ENCODE measurements at regions not wholly inside any gene's neighbourhood (a gene's known extent, or its start where the extent isn't known, plus 50 kb on each side); places are given as distances from the start of the nearest gene placed in this dataset.

DNA sequence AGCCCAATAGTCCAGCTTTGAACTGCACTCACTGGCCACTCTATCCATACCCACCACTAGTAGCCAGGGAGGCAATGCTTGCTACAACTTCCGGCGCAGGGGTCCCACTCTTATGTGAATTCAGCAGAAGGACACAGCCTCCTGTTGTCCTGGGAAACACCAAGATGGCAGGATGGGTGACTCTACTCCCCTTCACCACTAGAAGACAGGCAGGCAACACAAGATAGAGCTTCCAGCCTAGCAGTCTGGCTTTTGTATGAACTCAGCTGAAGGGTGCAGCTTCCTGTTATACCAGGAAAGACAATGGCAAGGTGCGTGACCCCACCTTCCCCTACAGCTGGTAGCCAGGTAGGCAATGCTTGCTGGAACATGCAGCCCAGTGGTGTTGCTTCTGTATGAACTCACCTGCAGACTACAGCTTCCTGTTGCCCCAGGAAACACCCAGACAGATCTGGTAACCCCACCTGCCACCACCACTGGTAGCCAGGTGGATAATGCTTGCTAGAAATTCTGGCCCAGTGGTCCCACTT is 205.2 kb upstream of the KIRREL3 start:
- FAIRE-seq (peak; percentile 84), DNase-seq (ENCODE audit: low read depth) (no peak)
- Histone ChIP-seq H3K36me3 (ENCODE audit: control insufficient read depth, insufficient read depth, low read length) (no peaks in the 10 kb centered on the region), H3K27me3 (ENCODE audit: control insufficient read depth, insufficient read depth, low read length) (no peaks in the 10 kb centered on the region), H3K4me3 (ENCODE audit: low read depth, low read length) (no peak overlapping the region)
- TF ChIP-seq, protein P1, sequence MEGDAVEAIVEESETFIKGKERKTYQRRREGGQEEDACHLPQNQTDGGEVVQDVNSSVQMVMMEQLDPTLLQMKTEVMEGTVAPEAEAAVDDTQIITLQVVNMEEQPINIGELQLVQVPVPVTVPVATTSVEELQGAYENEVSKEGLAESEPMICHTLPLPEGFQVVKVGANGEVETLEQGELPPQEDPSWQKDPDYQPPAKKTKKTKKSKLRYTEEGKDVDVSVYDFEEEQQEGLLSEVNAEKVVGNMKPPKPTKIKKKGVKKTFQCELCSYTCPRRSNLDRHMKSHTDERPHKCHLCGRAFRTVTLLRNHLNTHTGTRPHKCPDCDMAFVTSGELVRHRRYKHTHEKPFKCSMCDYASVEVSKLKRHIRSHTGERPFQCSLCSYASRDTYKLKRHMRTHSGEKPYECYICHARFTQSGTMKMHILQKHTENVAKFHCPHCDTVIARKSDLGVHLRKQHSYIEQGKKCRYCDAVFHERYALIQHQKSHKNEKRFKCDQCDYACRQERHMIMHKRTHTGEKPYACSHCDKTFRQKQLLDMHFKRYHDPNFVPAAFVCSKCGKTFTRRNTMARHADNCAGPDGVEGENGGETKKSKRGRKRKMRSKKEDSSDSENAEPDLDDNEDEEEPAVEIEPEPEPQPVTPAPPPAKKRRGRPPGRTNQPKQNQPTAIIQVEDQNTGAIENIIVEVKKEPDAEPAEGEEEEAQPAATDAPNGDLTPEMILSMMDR (IDR thresholded peaks at IDR 0.05; ENCODE audit: insufficient read depth, low read length, severe bottlenecking), result no peak

GRCh38 chr11:127203490-127203889 is 202.9 kb upstream of the KIRREL3 start:
- no peaks in the 10 kb centered on the region for H3K27me3 ChIP-seq (ENCODE audit: control insufficient read depth, insufficient read depth, low read length)
- FAIRE-seq, result no peak
- H3K36me3 ChIP-seq (ENCODE audit: control insufficient read depth, insufficient read depth, low read length), result no peaks in the 10 kb centered on the region
- TF ChIP-seq, protein P1 (IDR thresholded peaks at IDR 0.05; ENCODE audit: insufficient read depth, low read length, severe bottlenecking), result no peak
- H3K4me3 ChIP-seq (ENCODE audit: low read depth, low read length), result no peak overlapping the region
- DNase-seq (ENCODE audit: low read depth), result no peak

DNA sequence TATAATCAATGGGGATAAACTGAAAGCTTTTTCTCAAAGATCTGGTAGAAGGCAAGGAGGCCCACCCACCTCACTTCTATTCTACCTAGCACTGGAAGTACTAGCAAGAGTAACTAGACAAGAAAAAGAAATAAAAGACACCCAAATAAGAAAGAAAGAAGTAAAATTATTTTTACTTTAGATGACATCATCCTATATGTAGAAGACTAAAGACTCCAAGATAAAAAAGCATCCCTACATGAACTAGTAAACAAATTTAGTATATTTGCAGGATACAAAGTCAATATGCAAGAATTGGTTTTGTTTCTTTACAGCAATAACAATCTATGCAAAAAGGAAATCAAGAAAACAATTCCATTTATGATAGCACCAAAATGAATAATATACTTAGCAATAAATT is 201.5 kb upstream of the KIRREL3 start:
- H3K36me3 ChIP-seq (ENCODE audit: control insufficient read depth, insufficient read depth, low read length), result no peaks in the 10 kb centered on the region
- H3K4me3 ChIP-seq (ENCODE audit: low read depth, low read length), result no peak overlapping the region
- no peak for DNase-seq (ENCODE audit: low read depth)
- FAIRE-seq, result no peak
- TF ChIP-seq, protein P1 (IDR thresholded peaks at IDR 0.05; ENCODE audit: insufficient read depth, low read length, severe bottlenecking), result no peak
- no peaks in the 10 kb centered on the region for H3K27me3 ChIP-seq (ENCODE audit: control insufficient read depth, insufficient read depth, low read length)

GRCh38 chr11:127199306-127199801 is 198.8 kb upstream of the KIRREL3 start:
- no peaks in the 10 kb centered on the region for H3K27me3 ChIP-seq (ENCODE audit: control insufficient read depth, insufficient read depth, low read length)
- FAIRE-seq (no peak), DNase-seq (ENCODE audit: low read depth) (peak; percentile 22)
- H3K36me3 ChIP-seq (ENCODE audit: control insufficient read depth, insufficient read depth, low read length), result no peaks in the 10 kb centered on the region
- TF ChIP-seq, protein P1 (IDR thresholded peaks at IDR 0.05; ENCODE audit: insufficient read depth, low read length, severe bottlenecking), result no peak
- no peak overlapping the region for H3K4me3 ChIP-seq (ENCODE audit: low read depth, low read length)

GRCh38 chr11:127195501-127196120 is 195.0 kb upstream of the KIRREL3 start:
- TF ChIP-seq, protein P1 (IDR thresholded peaks at IDR 0.05; ENCODE audit: insufficient read depth, low read length, severe bottlenecking), result no peak
- FAIRE-seq (no peak), DNase-seq (ENCODE audit: low read depth) (no peak)
- no peaks in the 10 kb centered on the region for H3K36me3 ChIP-seq (ENCODE audit: control insufficient read depth, insufficient read depth, low read length)
- no peaks in the 10 kb centered on the region for H3K27me3 ChIP-seq (ENCODE audit: control insufficient read depth, insufficient read depth, low read length)
- no peak overlapping the region for H3K4me3 ChIP-seq (ENCODE audit: low read depth, low read length)

DNA sequence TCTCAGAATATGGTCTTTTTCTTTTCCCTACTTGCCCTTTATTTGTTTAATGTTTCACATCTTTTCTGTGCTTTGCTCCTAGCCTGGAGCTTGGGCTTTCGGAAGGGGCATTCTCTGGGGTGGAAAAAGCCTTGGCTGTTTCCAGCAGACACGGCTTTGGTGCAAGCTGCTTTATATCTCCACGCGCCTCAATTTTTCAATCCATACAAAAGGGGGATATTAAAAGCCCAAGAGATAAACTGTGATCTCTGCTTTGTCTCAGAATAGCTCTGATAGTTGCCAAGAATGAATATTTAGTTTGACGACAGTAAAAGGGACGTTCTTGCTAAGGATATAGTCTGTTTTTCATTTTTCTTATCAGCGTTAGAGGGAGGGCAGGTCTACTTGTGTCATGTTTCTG is 194.0 kb upstream of the KIRREL3 start:
- Histone ChIP-seq H3K4me3 (ENCODE audit: low read depth, low read length) (no peak overlapping the region), H3K27me3 (ENCODE audit: control insufficient read depth, insufficient read depth, low read length) (no peaks in the 10 kb centered on the region), H3K36me3 (ENCODE audit: control insufficient read depth, insufficient read depth, low read length) (no peaks in the 10 kb centered on the region)
- TF ChIP-seq, protein P1 (IDR thresholded peaks at IDR 0.05; ENCODE audit: insufficient read depth, low read length, severe bottlenecking), result no peak
- FAIRE-seq (no peak), DNase-seq (ENCODE audit: low read depth) (no peak)

Measured in bronchial epithelial cell (primary cell).